NCI-H460 (cell line): ENCODE measurements at regions not wholly inside any gene's neighbourhood (a gene's known extent, or its start where the extent isn't known, plus 50 kb on each side); places are given as distances from the start of the nearest gene placed in this dataset.

Source experiments
- DNase-seq: peaks from one replicate; pipeline ENCODE4 v3.0.0-alpha.2; 2016; ENCODE audit warnings: low read depth; ENCODE audit errors: extremely low read depth

- no peak for DNase-seq
These were observed 304.1 kb downstream of the MCTP2 start for GRCh38 chr15:94535298-94536048.

DNA sequence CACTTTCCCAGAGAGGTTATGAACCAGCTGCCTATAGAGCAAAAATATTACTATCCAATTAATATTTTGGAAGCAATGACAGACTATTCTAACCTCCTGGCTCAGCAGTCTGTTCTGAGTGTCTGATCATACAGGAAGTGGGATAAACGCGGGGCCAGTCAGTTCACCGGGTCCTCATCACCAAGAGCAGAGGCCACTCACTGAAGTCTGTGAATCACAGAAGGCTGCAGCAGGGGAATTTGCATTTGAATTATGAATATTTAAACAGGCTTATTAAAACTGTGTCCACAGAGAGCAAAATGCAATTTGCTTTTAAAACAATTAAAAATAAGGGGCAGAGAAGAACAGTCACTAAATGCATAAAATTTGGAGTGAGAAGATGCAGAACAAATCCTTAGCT is 305.2 kb downstream of the MCTP2 start:
- DNase-seq, result no peak

DNA sequence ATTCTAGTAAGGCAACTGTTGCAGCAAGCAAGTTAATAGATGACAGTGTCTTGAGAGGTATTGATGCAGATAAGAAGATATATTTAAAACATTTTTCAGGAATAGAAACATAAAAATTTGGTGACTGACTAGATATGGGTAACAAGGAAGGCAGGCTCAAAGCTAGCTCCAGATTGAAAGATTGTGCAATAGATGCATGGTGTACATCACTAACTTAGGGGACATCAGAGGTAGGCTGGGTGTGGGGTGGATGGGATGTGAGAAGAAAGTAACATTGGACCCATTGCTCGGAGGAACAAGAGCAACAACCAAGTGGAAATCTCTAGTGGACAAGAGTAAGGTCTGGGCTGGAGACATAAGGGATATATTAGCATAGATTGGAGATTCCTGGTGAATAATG is 306.9 kb downstream of the MCTP2 start:
- no peak for DNase-seq

- DNase-seq, result no peak
These were observed 311.0 kb downstream of the MCTP2 start for GRCh38 chr15:94542391-94542790.

- DNase-seq, result no peak
These were observed 315.4 kb downstream of the MCTP2 start for GRCh38 chr15:94546808-94547207.

GRCh38 chr15:94547711-94548110 is 316.4 kb downstream of the MCTP2 start:
- DNase-seq, result no peak

- DNase-seq, result no peak
These were observed 324.6 kb downstream of the MCTP2 start for GRCh38 chr15:94555841-94556519.

GRCh38 chr15:94561036-94561689 is 329.8 kb downstream of the MCTP2 start:
- DNase-seq, result no peak

GRCh38 chr15:94563456-94563855 is 332.1 kb downstream of the MCTP2 start:
- no peak for DNase-seq

- DNase-seq, result no peak
These were observed 345.6 kb downstream of the MCTP2 start for GRCh38 chr15:94576889-94577533.

GRCh38 chr15:94579286-94579685 is 347.9 kb downstream of the MCTP2 start:
- no peak for DNase-seq

DNA sequence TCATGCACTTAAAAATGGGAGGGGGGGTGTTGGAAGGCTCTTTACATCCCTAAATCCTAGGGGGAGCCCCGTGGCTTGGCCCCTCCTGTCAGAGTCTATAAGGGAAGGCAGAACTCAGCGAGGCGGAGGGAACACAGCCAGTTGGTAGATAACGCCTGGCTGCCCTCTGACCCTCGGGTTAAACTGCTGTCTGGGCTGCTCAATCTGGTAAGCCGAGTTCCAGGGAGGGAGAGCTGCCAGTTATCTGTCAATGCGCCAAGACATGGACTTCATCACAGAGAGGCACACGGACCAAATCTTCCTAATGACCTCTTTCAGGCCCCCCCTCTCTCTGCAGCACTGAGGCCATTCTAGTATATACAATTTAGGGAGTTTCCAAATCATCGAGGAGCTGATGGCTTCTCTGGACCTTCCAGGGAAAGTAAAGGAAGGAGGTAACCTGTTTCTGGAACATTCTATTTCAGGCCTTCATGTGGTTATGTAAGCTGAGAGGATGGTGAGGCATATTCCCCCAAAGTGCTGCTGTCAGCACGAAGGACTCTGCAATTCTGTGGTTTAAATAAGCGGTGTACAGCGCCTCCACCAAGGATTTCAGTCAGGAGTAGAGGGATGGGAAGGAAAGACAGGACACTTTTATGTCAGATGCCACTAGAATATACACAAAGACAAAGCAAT is 349.0 kb downstream of the MCTP2 start:
- no peak for DNase-seq

GRCh38 chr15:94582368-94582767 is 351.0 kb downstream of the MCTP2 start:
- DNase-seq, result no peak

DNA sequence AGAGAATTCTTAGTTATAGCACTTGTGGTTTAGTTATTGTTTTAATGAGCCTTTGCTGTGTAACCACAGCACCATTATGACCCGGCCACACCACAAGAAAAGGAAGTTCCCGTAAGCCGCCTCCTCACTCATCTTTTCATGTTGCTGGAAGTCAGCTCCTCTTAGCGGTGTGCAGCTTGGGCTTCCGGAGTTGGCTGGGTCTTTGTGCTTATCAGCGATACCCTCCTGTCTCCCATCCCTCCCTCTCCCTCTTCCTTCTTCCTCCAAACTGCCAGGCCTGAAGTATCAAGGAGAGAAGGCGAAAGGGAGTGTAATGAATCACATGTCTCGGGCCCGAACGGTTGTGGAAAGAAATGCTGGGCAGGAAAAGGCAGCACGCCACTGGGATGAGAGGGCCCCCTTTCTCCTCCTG is 353.5 kb downstream of the MCTP2 start:
- DNase-seq, result no peak

DNA sequence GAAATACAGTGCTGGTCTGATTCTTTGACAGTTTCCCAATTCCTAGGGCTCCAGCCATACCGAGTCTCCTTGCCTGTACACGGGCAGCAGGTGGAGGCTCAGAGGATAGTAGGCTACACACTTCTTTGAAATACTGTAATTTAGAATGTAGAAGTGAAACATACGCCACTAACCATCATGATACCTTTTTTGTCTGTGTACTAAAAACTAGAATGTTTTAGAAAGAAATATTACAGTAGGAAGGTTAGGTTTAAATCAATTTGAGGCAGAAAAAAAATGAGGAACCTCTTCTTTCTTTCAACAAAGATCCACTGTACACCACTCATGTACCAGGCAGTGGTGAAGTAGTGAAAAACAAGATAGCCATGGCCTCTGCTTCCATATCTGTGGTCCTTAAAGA is 354.7 kb downstream of the MCTP2 start:
- no peak for DNase-seq

DNA sequence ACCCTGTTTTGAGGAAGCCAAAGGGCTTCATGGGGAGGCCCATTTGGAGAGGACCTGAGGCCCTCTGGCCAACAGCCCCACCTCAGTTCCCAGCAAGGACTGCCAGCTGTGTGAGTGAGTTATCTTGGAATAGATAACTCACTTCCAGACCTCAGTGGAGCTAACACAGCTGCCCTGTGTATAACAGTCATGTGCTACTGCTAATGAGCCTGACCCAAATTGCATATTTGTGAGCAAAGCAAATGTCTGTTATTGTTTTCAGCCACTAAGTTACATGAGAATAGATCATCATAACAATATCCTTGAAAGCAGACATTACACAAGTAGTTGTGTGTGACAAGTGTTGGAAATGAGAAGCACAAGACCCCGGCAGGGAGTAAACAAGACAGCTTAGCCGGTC is 355.8 kb downstream of the MCTP2 start:
- DNase-seq, result no peak

DNA sequence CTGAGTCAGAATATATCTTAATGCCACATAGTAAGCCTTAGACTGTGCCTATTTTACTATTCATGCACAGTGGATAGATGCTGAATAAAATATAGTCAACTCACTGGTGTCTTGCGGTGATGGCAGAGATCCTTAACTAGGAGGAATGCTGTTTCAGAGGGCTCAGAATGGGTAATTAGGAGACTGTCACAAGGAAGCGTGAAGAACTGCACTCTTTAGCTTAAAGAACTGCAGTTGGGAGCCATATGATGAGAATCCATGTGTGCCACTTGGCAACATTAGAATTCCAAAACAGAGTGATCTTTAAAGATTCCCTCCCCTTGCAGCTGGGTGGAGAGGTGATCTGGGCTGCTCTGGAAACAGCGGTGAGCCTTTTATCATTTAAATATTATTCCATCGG is 357.6 kb downstream of the MCTP2 start:
- no peak for DNase-seq

GRCh38 chr15:94592495-94592894 is 361.1 kb downstream of the MCTP2 start:
- DNase-seq, result no peak

- no peak for DNase-seq
These were observed 365.3 kb downstream of the MCTP2 start for GRCh38 chr15:94596707-94597106.

GRCh38 chr15:94600505-94600904 is 369.1 kb downstream of the MCTP2 start:
- DNase-seq, result no peak
